DND-41 (cell line): ENCODE measurements at regions not wholly inside any gene's neighbourhood (a gene's known extent, or its start where the extent isn't known, plus 50 kb on each side); places are given as distances from the start of the nearest gene placed in this dataset.

Experiments
- CTCF ChIP-seq: IDR thresholded peaks from 2 replicates; pipeline ENCODE4 v1.5.1; 2012; ENCODE audit warnings: borderline replicate concordance, low read length, moderate library complexity, mild to moderate bottlenecking; ENCODE audit not compliant: poor library complexity, severe bottlenecking; ENCODE audit errors: extremely low read depth
- EZH2 ChIP-seq: IDR thresholded peaks from 3 replicates; pipeline ENCODE4 v1.6.1; 2012; ENCODE audit warnings: borderline replicate concordance, low read depth, mild to moderate bottlenecking, moderate library complexity, low read length, inconsistent platforms; ENCODE audit not compliant: severe bottlenecking

DNA sequence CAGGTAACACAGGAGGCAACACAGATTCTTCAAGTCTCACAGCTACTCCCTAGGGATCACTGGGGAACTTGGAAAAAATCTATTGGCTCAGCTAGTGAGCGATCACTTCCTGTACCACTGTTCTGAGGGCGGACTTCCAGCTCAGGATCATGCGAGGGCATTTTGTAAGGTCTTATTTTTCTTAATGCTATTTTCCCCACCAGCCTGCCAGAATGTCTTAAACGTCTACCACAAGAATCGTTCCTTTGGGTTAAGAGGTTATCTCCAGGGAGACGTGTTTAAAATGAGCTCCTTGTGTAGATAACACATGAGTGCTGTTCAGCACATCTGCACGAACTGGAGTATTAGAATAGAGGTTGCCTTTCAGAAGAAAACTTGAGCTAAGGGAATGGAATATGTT, 162.6 kb downstream of the ETNK1 start:
- no peak for TF ChIP-seq CTCF
- TF ChIP-seq EZH2 = no peak
